ENCODE measurements at regions not wholly inside any gene's neighbourhood (a gene's known extent, or its start where the extent isn't known, plus 50 kb on each side); places are given as distances from the start of the nearest gene placed in this dataset.

- Mint-ChIP-seq H3K4me1 (no peaks in the 10 kb centered on the region), H3K27ac (no peak overlapping the region), H3K4me3 (no peak overlapping the region), H3K9me3 (peaks cover 13 to 15% of the 10 kb centered on the region in 2 donors), H3K27me3 (no peaks in the 10 kb centered on the region)
- DNase-seq (no peak), ATAC-seq (no peak)
These were observed 490.9 kb upstream of the TENM4 start for GRCh38 chr11:79931692-79932091.

DNA sequence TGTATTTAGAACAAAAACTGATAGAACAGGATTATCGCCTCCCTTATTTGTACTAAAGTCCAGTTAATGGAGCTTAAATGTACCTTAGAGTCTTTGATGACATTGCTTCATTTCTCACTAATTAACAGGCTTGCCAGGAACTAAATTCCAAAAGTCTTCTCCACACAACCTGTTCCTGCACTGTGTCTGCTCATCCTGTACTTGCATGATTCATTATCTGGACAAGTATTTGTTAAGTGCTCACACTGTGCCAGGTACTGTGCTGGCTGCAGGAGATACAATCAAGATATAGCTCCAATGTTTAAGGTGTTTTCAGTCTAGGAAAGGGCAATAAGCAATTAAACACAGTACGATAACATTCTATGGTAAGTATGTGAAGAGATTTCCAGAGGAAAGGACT, 485.9 kb upstream of the TENM4 start:
- H3K4me3 Mint-ChIP-seq = no peak overlapping the region

DNA sequence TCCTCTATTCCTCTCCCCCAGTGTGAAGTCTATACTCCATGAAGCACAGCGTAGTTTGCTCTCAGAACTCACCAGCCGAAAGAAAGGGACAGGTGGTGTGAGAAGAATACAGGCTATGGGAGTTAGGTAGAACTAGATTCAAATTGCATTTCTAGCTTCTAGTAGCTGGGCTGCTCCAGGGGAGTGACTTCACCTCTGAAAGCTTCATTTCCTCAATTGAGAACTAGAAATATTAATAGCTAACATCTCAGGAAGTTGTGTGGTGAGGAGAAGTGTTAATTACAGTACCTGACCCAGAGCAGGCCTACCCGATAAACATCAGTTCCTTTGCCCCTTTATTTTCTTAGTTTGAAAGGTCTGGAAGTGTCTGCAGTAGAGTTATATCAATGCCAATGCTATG, 484.7 kb upstream of the TENM4 start:
- DNase-seq (no peak), ATAC-seq (no peak)
- no peak overlapping the region for H3K27ac Mint-ChIP-seq
- no peaks in the 10 kb centered on the region for H3K27me3 Mint-ChIP-seq
- H3K4me3 Mint-ChIP-seq = no peak overlapping the region
- no peaks in the 10 kb centered on the region for H3K4me1 Mint-ChIP-seq
- H3K9me3 Mint-ChIP-seq = peaks cover 0 to 7% of the 10 kb centered on the region in 2 donors

More for the DNA sequence above, 485.9 kb upstream of the TENM4 start:
- ATAC-seq (no peak), DNase-seq (no peak)
- peaks cover 0 to 7% of the 10 kb centered on the region in 2 donors for H3K9me3 Mint-ChIP-seq
- no peaks in the 10 kb centered on the region for H3K4me1 Mint-ChIP-seq
- H3K27ac Mint-ChIP-seq = no peak overlapping the region
- no peaks in the 10 kb centered on the region for H3K27me3 Mint-ChIP-seq

DNA sequence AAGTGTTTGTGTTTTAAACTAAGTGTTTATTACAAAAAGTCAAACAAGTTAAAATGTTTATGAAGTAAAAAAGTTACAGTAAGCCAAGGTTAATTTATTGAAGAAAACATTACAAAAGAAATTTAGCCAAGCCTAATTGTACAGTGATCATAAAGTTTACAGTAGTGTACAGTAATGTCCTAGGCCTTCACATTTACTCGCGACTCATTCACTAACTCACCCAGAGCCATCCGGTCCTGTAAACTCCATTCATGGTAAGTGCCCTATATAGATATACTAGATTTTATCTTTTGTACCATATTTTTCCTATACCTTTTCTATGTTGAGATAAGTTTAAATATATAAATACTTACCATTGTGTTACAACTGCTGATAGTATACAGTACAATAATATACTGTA, 481.8 kb upstream of the TENM4 start:
- no peaks in the 10 kb centered on the region for H3K27me3 Mint-ChIP-seq
- H3K4me3 Mint-ChIP-seq = no peak overlapping the region
- peaks cover 0 to 7% of the 10 kb centered on the region in 2 donors for H3K9me3 Mint-ChIP-seq
- ATAC-seq (no peak), DNase-seq (no peak)
- H3K27ac Mint-ChIP-seq = no peak overlapping the region
- no peaks in the 10 kb centered on the region for H3K4me1 Mint-ChIP-seq

GRCh38 chr11:79920480-79920879, 479.6 kb upstream of the TENM4 start:
- Mint-ChIP-seq H3K27me3 (no peaks in the 10 kb centered on the region), H3K9me3 (peaks cover 5 to 11% of the 10 kb centered on the region in 2 donors), H3K4me3 (no peak overlapping the region), H3K27ac (no peak overlapping the region), H3K4me1 (no peaks in the 10 kb centered on the region)
- no peak for ATAC-seq
- no peak for DNase-seq

DNA sequence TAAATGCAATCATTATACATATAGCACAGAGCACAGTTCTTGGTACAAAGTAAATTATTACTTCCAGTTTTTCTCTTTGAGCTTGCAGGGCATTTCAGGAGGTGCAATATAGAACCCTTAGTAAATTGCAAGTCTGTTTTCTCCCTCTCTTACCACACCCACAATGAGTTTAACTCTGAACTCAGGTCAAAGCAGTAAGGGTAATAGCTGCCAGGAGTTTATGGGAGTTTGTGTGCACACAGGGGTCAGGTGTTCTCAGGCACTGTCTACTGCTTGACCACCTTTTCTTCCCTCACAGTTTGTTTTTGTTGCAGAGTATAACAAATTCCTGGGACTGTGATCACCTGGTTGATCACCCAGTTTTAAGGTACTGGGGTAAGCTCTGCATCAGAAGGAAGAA, 478.5 kb upstream of the TENM4 start:
- Mint-ChIP-seq H3K27ac (no peak overlapping the region), H3K4me1 (no peaks in the 10 kb centered on the region), H3K27me3 (no peaks in the 10 kb centered on the region), H3K9me3 (peaks cover 13% of the 10 kb centered on the region in 2 donors), H3K4me3 (no peak overlapping the region)
- ATAC-seq (no peak), DNase-seq (no peak)

DNA sequence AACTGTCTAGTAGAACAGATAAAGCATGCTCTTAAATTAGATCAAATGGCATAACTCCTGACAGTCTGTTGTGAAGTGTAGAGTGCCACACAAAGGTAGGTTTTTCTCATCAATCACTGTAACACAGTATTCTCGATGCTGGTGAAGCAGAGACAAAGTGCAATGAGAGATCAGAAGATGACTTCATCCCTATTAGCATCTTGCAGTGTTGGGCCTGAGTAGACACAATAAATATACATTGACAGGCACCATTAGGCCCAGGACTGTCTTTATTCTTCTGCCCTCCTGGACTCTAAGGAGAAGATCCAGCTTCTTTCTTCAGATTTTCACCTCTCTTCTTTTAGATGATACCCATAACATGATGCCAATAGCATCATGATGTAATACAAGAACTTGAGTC, 478.0 kb upstream of the TENM4 start:
- ATAC-seq (no peak), DNase-seq (no peak)
- Mint-ChIP-seq H3K27me3 (no peaks in the 10 kb centered on the region), H3K4me3 (no peak overlapping the region), H3K4me1 (no peaks in the 10 kb centered on the region), H3K27ac (no peak overlapping the region), H3K9me3 (peaks cover 13 to 15% of the 10 kb centered on the region in 2 donors)

DNA sequence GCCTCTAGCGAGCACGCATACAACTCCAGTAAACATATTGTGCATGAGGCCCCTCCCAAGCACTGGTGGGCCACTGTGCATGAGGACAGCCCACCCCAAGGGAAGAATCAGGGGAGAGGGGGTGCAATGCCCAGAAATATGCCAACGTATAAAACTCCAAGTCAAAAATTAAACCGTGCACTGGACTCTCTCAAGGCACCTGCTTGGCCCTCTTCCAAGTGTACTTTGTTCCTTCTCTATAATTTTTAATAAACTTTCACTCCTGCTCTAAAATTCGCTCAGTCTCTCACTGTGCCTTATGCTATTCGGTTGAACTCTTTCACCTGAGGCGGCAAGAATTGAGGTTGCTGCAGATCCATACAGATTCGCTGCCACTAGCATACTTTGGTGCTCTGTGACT, 465.3 kb upstream of the TENM4 start:
- Mint-ChIP-seq H3K9me3 (peaks cover 4 to 10% of the 10 kb centered on the region in 2 donors), H3K4me3 (no peak overlapping the region), H3K27ac (no peak overlapping the region), H3K27me3 (no peaks in the 10 kb centered on the region), H3K4me1 (no peaks in the 10 kb centered on the region)
- DNase-seq (no peak), ATAC-seq (no peak)

GRCh38 chr11:79902493-79902892, 461.7 kb upstream of the TENM4 start:
- peaks cover 6 to 10% of the 10 kb centered on the region in 2 donors for H3K9me3 Mint-ChIP-seq
- H3K27me3 Mint-ChIP-seq = no peaks in the 10 kb centered on the region
- no peak for ATAC-seq
- no peak for DNase-seq
- no peak overlapping the region for H3K4me3 Mint-ChIP-seq
- H3K27ac Mint-ChIP-seq = no peak overlapping the region
- H3K4me1 Mint-ChIP-seq = no peaks in the 10 kb centered on the region

DNA sequence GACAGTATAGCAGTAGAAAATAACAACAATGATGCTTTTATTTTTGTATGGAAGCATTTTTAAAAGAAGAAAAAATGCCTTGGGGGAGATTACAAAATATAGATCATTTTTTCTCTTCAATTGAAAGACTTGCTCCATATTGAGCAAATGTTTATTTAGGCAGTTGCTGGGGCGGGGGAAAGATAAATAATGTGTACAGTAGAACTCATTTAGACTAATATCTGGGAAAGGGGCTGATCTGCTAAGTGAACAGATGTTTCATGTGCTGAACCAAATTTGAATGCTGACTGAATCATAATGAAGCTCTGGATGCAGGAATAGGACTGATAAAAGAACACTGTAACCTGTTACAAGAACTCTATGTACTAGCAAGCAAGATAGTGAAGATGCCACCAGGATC, 457.1 kb upstream of the TENM4 start:
- Mint-ChIP-seq H3K9me3 (peaks cover 6 to 10% of the 10 kb centered on the region in 2 donors), H3K4me3 (no peak overlapping the region), H3K27me3 (no peaks in the 10 kb centered on the region), H3K27ac (no peak overlapping the region), H3K4me1 (no peaks in the 10 kb centered on the region)
- DNase-seq = no peak
- ATAC-seq = no peak

- H3K4me3 Mint-ChIP-seq = no peak overlapping the region
- no peak overlapping the region for H3K27ac Mint-ChIP-seq
- no peaks in the 10 kb centered on the region for H3K4me1 Mint-ChIP-seq
- H3K27me3 Mint-ChIP-seq = no peaks in the 10 kb centered on the region
- DNase-seq = no peak
- ATAC-seq = no peak
- peaks cover 0 to 7% of the 10 kb centered on the region in 2 donors for H3K9me3 Mint-ChIP-seq
These were observed 455.4 kb upstream of the TENM4 start for GRCh38 chr11:79896258-79896657.

- Mint-ChIP-seq H3K4me3 (no peak overlapping the region), H3K27me3 (no peaks in the 10 kb centered on the region)
- no peak for ATAC-seq
These were observed 453.3 kb upstream of the TENM4 start for GRCh38 chr11:79894111-79894510.

GRCh38 chr11:79890272-79890671, 449.4 kb upstream of the TENM4 start:
- H3K9me3 Mint-ChIP-seq = no peaks in the 10 kb centered on the region
- H3K4me3 Mint-ChIP-seq = no peak overlapping the region
- H3K4me1 Mint-ChIP-seq = no peaks in the 10 kb centered on the region
- ATAC-seq (no peak), DNase-seq (no peak)
- no peak overlapping the region for H3K27ac Mint-ChIP-seq
- no peaks in the 10 kb centered on the region for H3K27me3 Mint-ChIP-seq

More at GRCh38 chr11:79894111-79894510, 453.3 kb upstream of the TENM4 start:
- Mint-ChIP-seq H3K27ac (no peak overlapping the region), H3K4me1 (no peaks in the 10 kb centered on the region), H3K9me3 (no peaks in the 10 kb centered on the region)
- DNase-seq = no peak

DNA sequence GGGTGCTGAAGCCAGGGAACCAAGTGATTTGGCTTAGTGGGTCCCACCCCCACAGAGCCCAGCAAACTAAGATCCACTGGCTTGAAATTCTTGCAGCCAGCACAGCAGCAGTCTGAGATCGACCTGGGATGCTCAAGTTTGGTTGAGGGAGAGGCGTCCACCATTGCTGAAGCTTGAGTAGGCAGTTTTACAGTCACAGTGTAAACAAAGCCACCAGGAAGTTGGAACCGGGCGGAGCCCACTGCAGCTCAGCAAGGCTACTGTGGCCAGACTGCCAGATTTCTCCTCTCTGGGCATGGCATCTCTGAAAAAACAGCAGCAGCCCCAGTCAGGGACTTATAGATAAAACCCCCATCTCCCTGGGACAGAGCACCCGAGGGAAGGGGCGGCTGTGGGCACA, 424.1 kb upstream of the TENM4 start:
- DNase-seq (no peak), ATAC-seq (no peak)
- H3K9me3 Mint-ChIP-seq = peaks cover 24 to 44% of the 10 kb centered on the region in 2 donors
- no peak overlapping the region for H3K27ac Mint-ChIP-seq
- H3K27me3 Mint-ChIP-seq = no peaks in the 10 kb centered on the region
- H3K4me1 Mint-ChIP-seq = no peaks in the 10 kb centered on the region
- no peak overlapping the region for H3K4me3 Mint-ChIP-seq

- no peaks in the 10 kb centered on the region for H3K4me1 Mint-ChIP-seq
- DNase-seq (no peak), ATAC-seq (no peak)
- peak overlapping the region in 1 of 2 donors; percentile 48 for H3K27ac Mint-ChIP-seq
- H3K4me3 Mint-ChIP-seq = no peak overlapping the region
- H3K27me3 Mint-ChIP-seq = no peaks in the 10 kb centered on the region
- peaks cover 12 to 22% of the 10 kb centered on the region in 2 donors for H3K9me3 Mint-ChIP-seq
These were observed 419.5 kb upstream of the TENM4 start for GRCh38 chr11:79860336-79860735.

DNA sequence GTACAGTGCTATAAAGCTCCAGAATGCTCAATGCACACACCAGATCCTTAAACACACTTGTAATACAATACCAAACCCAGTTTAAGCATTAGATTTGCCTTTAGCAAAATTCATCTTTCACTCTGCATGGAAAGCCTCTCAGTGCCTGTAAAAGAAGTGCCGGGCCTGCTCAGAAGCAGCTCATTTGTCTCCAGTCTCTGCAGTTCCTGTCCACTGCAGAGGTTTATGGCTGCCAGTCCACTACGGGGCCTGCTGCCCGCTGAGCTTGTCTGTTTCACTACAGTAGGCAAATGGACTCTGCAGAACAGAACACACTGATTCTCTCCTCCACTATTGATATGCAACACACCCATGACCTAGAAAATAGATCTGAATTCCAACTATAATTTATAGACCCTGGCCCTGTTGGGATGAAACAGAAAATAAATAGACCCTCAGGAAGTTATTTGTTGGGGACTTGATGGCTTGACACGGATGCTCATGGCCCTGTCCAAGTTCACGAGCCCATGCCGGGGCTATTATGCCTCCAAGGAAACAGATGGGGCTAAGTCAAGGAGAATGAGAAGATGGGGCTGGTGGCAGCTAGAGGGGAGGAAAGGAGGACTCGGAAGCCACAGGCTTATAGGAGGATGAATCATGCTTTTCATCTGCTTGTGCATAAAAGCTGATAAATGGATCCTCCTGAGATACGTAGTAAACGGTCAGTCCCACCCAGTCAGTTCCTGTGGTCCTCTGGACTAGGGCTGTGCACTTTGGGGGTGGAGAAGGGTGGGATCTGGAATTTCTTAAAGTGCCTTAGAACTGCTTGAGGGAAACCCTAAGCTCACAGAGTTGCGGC, 416.8 kb upstream of the TENM4 start:
- DNase-seq (no peak), ATAC-seq (no peak)
- Mint-ChIP-seq H3K27ac (no peak overlapping the region), H3K27me3 (no peaks in the 10 kb centered on the region), H3K4me1 (no peaks in the 10 kb centered on the region), H3K9me3 (peaks cover 13 to 20% of the 10 kb centered on the region in 2 donors), H3K4me3 (no peak overlapping the region)

GRCh38 chr11:79852176-79852575, 411.3 kb upstream of the TENM4 start:
- Mint-ChIP-seq H3K9me3 (peaks cover 0 to 18% of the 10 kb centered on the region in 2 donors), H3K27ac (no peak overlapping the region), H3K4me3 (no peak overlapping the region), H3K4me1 (no peaks in the 10 kb centered on the region), H3K27me3 (no peaks in the 10 kb centered on the region)
- ATAC-seq (no peak), DNase-seq (no peak)
